ENCODE measurements at regions not wholly inside any gene's neighbourhood (a gene's known extent, or its start where the extent isn't known, plus 50 kb on each side); places are given as distances from the start of the nearest gene placed in this dataset.

DNA sequence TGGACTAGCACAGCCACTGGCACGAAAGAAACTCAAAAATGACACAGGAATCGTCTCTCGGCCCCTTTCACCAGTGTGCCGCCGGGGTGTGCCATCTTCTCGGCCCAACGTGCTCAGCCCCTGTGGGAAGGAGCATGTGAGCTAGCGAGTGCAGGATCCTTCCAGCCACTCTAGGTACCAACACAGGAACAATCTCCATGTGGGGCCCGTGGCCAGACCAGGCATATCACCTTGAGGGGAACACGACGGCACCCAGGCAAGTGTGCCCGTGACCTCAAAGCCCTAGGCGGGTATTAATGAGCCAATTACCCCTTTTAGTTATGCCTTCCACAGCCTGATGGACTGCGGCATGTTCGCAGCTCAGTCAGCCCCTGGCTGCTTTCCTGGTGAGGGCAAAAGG lies 231.5 kb downstream of the FAT4 start:
- no peaks in the 10 kb centered on the region for H3K27me3 ChIP-seq
- peak in 1 of 2 donors; percentile 42 for DNase-seq
- no peaks in the 10 kb centered on the region for H3K36me3 ChIP-seq
- H3K4me3 ChIP-seq = no peak overlapping the region
- no peak for TF ChIP-seq POLR2A (IDR thresholded peaks at IDR 0.05)
- TF ChIP-seq, protein P1, sequence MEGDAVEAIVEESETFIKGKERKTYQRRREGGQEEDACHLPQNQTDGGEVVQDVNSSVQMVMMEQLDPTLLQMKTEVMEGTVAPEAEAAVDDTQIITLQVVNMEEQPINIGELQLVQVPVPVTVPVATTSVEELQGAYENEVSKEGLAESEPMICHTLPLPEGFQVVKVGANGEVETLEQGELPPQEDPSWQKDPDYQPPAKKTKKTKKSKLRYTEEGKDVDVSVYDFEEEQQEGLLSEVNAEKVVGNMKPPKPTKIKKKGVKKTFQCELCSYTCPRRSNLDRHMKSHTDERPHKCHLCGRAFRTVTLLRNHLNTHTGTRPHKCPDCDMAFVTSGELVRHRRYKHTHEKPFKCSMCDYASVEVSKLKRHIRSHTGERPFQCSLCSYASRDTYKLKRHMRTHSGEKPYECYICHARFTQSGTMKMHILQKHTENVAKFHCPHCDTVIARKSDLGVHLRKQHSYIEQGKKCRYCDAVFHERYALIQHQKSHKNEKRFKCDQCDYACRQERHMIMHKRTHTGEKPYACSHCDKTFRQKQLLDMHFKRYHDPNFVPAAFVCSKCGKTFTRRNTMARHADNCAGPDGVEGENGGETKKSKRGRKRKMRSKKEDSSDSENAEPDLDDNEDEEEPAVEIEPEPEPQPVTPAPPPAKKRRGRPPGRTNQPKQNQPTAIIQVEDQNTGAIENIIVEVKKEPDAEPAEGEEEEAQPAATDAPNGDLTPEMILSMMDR (IDR thresholded peaks at IDR 0.05) = no peak
- no peak for TF ChIP-seq POLR2AphosphoS5 (IDR thresholded peaks at IDR 0.05)
- no peak for TF ChIP-seq EP300 (IDR thresholded peaks at IDR 0.05)
- H3K4me1 ChIP-seq = no peaks in the 10 kb centered on the region
- no peak overlapping the region for H3K27ac ChIP-seq
- 95% methylated on average over 11 to 15 of the region's 15 CpGs for WGBS, 2 donors
- ATAC-seq (ENCODE audit: low FRiP score in 2 of 2) = no peak
- no peaks in the 10 kb centered on the region for H3K9me3 ChIP-seq

DNA sequence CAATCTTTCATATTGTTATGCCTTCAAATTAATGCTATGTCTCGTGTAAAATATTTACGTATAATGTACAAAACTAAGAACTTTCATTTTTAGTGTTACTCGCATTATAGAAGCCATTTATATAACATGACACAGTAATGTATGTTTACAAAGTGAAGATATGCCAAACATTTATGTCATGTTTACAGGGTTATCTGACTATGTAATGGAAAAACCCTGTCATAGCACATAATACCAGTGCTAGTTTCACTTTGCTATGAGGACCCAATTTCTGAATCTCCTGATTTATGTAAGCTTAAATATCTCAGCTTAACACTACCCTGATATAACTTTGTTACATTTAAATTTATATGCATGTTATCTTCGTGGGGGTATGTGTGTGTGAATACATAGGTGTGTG lies 233.1 kb downstream of the FAT4 start:
- H3K9me3 ChIP-seq = no peaks in the 10 kb centered on the region
- H3K4me3 ChIP-seq = no peak overlapping the region
- H3K27me3 ChIP-seq = no peaks in the 10 kb centered on the region
- no peak for TF ChIP-seq EP300 (IDR thresholded peaks at IDR 0.05)
- TF ChIP-seq, protein P1 (IDR thresholded peaks at IDR 0.05) = no peak
- TF ChIP-seq POLR2AphosphoS5 (IDR thresholded peaks at IDR 0.05) = no peak
- no peak for TF ChIP-seq POLR2A (IDR thresholded peaks at IDR 0.05)
- ATAC-seq (ENCODE audit: low FRiP score in 2 of 2) (no peak), DNase-seq (no peak)
- no peaks in the 10 kb centered on the region for H3K36me3 ChIP-seq
- H3K4me1 ChIP-seq = no peaks in the 10 kb centered on the region
- WGBS, 2 donors = 67 to 79% methylated on average over 4 of the region's 4 CpGs
- H3K27ac ChIP-seq = no peak overlapping the region

DNA sequence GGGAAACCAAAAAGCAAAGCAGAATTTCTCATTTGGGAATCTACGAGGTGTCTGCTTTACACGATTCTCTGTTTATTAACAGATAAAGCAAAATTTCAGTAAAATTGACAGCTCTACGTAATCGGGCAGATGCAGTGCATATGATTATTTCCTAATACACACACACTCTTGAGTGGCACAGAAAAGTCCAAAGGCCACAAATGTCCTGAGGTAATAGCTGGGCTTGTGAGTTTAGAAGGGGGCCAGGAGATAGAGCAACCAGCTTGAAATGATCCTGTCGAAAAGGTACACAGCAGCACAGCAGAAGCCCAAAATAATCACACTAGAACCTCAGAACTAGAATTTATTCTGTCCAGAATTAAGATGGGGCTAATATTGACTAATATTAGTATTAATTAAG lies 236.0 kb downstream of the FAT4 start:
- ATAC-seq (ENCODE audit: low FRiP score in 2 of 2) (no peak), DNase-seq (no peak)
- no peak overlapping the region for H3K27ac ChIP-seq
- H3K36me3 ChIP-seq = no peaks in the 10 kb centered on the region
- no peak overlapping the region for H3K4me3 ChIP-seq
- H3K9me3 ChIP-seq = no peaks in the 10 kb centered on the region
- no peak for TF ChIP-seq EP300 (IDR thresholded peaks at IDR 0.05)
- H3K27me3 ChIP-seq = no peaks in the 10 kb centered on the region
- WGBS, 2 donors = 80 to 82% methylated on average over 5 of the region's 5 CpGs
- H3K4me1 ChIP-seq = no peaks in the 10 kb centered on the region

DNA sequence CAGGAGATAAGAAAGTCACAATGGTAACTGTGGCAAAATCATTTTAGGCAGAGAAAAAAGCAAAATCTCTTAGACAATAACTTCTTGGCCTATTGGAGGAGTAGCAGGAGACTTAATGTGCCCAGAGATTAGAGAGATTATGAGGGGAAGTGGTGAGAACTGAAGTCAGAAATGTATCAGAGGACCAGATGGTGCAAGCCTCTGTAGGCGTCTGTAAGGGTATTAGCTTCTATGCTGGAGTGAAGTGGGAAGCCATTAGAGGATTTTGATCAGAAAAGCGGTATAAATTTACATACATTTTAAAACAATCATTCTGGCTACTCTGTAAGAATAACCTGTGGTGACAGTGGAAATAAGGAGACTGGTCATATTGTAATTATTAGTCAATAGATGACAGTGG lies 236.7 kb downstream of the FAT4 start:
- H3K4me1 ChIP-seq = no peaks in the 10 kb centered on the region
- H3K36me3 ChIP-seq = no peaks in the 10 kb centered on the region
- no peak overlapping the region for H3K4me3 ChIP-seq
- ATAC-seq (ENCODE audit: low FRiP score in 2 of 2) = no peak
- DNase-seq = no peak
- TF ChIP-seq EP300 (IDR thresholded peaks at IDR 0.05) (no peak), POLR2AphosphoS5 (IDR thresholded peaks at IDR 0.05) (no peak), POLR2A (IDR thresholded peaks at IDR 0.05) (no peak)
- TF ChIP-seq, protein P1 (IDR thresholded peaks at IDR 0.05) = no peak
- WGBS, 2 donors = 92 to 93% methylated on average over 2 of the region's 2 CpGs
- no peak overlapping the region for H3K27ac ChIP-seq
- no peaks in the 10 kb centered on the region for H3K27me3 ChIP-seq
- H3K9me3 ChIP-seq = no peaks in the 10 kb centered on the region

DNA sequence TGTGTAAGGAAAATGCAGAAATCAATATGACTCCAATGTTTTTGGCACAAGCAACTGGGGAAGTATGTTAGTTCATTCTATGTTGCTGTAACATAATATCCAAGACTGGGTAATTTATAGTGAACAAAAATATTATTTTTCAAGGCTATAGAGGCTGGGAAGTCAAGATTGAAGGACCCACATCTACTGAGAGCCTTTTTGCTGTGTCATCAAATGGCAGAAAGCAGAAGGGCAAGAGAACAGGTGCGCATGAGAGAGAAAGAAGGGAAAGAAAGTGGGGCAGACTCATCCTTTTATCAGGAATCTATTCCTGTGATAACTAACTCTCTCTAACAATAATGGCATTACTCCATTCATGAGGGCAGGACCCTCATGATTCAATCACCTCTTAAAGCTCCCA lies 237.2 kb downstream of the FAT4 start:
- no peak for DNase-seq
- no peak for TF ChIP-seq EP300 (IDR thresholded peaks at IDR 0.05)
- TF ChIP-seq POLR2A (IDR thresholded peaks at IDR 0.05) = no peak
- TF ChIP-seq, protein P1 (IDR thresholded peaks at IDR 0.05) = no peak
- no peak for TF ChIP-seq POLR2AphosphoS5 (IDR thresholded peaks at IDR 0.05)
- Histone ChIP-seq H3K36me3 (no peaks in the 10 kb centered on the region), H3K4me3 (no peak overlapping the region), H3K4me1 (no peaks in the 10 kb centered on the region), H3K27me3 (no peaks in the 10 kb centered on the region), H3K27ac (no peak overlapping the region), H3K9me3 (no peaks in the 10 kb centered on the region)
- WGBS, 2 donors = 82 to 100% methylated on average over 1 of the region's 1 CpG
- ATAC-seq (ENCODE audit: low FRiP score in 2 of 2) = no peak
